SH-SY5Y (cell line): ENCODE measurements at regions not wholly inside any gene's neighbourhood (a gene's known extent, or its start where the extent isn't known, plus 50 kb on each side); places are given as distances from the start of the nearest gene placed in this dataset.

Source experiments
- GATA2 ChIP-seq: IDR thresholded peaks from 2 replicates; pipeline ENCODE4 v1.6.1; 2011; ENCODE audit warnings: mild to moderate bottlenecking, low read depth, low read length
- GATA3 ChIP-seq: IDR thresholded peaks from 2 replicates; pipeline ENCODE4 v1.6.1; 2011; ENCODE audit warnings: low read depth, mild to moderate bottlenecking, low read length, moderate library complexity

DNA sequence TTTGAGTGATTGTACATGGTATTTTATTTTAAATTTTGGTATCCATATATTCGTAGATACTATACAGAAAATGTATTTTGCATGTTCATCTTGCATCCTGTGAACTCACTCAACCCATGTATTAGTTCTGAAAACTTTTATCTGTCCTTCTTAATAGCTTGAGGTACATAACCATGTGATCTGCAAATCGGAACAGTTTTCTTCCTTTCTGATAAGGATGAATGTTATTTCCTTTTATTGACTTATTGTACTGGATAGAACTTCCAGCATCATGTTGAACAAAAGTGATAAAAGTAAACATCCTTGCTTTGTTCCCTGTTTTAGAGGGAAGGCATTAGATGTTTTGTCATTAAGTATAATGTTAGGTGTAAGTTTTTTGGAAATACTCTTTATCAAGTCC is 554.7 kb downstream of the GALR1 start:
- no peak for TF ChIP-seq GATA2
- no peak for TF ChIP-seq GATA3
